Skeletal muscle tissue (tissue), 3 donors: ENCODE measurements at regions not wholly inside any gene's neighbourhood (a gene's known extent, or its start where the extent isn't known, plus 50 kb on each side); places are given as distances from the start of the nearest gene placed in this dataset.

Source experiments
- H3K27ac ChIP-seq: one replicate; pipeline ENCODE4 v1.7.0; 2013; ENCODE audit warnings: mild to moderate bottlenecking, low read depth, low read length, inconsistent platforms
- H3K27me3 ChIP-seq, 3 donors: one replicate each; pipeline ENCODE4 v1.7.0; 2013; ENCODE audit warnings: low read length in 3 of 3; ENCODE audit not compliant: control insufficient read depth in 3 of 3, insufficient read depth in 3 of 3
- H3K36me3 ChIP-seq, 3 donors: one replicate each; pipeline ENCODE4 v1.7.0; 2013; ENCODE audit warnings: low read length in 3 of 3; ENCODE audit not compliant: control insufficient read depth in 3 of 3, insufficient read depth in 3 of 3
- H3K4me1 ChIP-seq, 3 donors: one replicate each; pipeline ENCODE4 v1.7.0; 2013; ENCODE audit warnings: low read length in 3 of 3, mild to moderate bottlenecking in 3 of 3; ENCODE audit not compliant: control insufficient read depth in 3 of 3, insufficient read depth in 3 of 3
- H3K4me3 ChIP-seq, 3 donors: one replicate each; pipeline ENCODE4 v1.7.0; 2013; ENCODE audit warnings: low read length in 3 of 3
- H3K9ac ChIP-seq, 3 donors: one replicate each; pipeline ENCODE4 v1.7.0; 2013; ENCODE audit warnings: low read length in 3 of 3, mild to moderate bottlenecking in 3 of 3, moderate library complexity in 2 of 3, low read depth in 1 of 3
- H3K9me3 ChIP-seq, 3 donors: one replicate each; pipeline ENCODE4 v1.7.0; 2013; ENCODE audit warnings: low read length in 3 of 3; ENCODE audit not compliant: control insufficient read depth in 3 of 3
- donor health status: Osteomylitis.

- H3K9ac ChIP-seq: no peak overlapping the region
- H3K36me3 ChIP-seq: no peaks in the 10 kb centered on the region
- H3K4me1 ChIP-seq: no peaks in the 10 kb centered on the region
- no peak overlapping the region for H3K4me3 ChIP-seq
- no peaks in the 10 kb centered on the region for H3K9me3 ChIP-seq
- H3K27me3 ChIP-seq: no peaks in the 10 kb centered on the region
- no peak overlapping the region for H3K27ac ChIP-seq
These were observed 691.4 kb downstream of the PCDH7 start for GRCh38 chr4:31411565-31411964.

- H3K4me3 ChIP-seq: no peak overlapping the region
- H3K27me3 ChIP-seq: no peaks in the 10 kb centered on the region
- no peak overlapping the region for H3K27ac ChIP-seq
- no peaks in the 10 kb centered on the region for H3K9me3 ChIP-seq
- no peak overlapping the region for H3K9ac ChIP-seq
- H3K36me3 ChIP-seq: no peaks in the 10 kb centered on the region
- H3K4me1 ChIP-seq: no peaks in the 10 kb centered on the region
These were observed 695.5 kb downstream of the PCDH7 start for GRCh38 chr4:31415629-31416028.

- Histone ChIP-seq H3K4me3 (no peak overlapping the region), H3K27me3 (no peaks in the 10 kb centered on the region), H3K36me3 (no peaks in the 10 kb centered on the region), H3K4me1 (no peaks in the 10 kb centered on the region), H3K9me3 (no peaks in the 10 kb centered on the region), H3K9ac (no peak overlapping the region), H3K27ac (no peak overlapping the region)
These were observed 696.3 kb downstream of the PCDH7 start for GRCh38 chr4:31416498-31416897.

- Histone ChIP-seq H3K27me3 (no peaks in the 10 kb centered on the region), H3K36me3 (no peaks in the 10 kb centered on the region), H3K9ac (no peak overlapping the region), H3K4me3 (no peak overlapping the region), H3K27ac (no peak overlapping the region), H3K4me1 (no peaks in the 10 kb centered on the region), H3K9me3 (no peaks in the 10 kb centered on the region)
These were observed 696.9 kb downstream of the PCDH7 start for GRCh38 chr4:31417040-31417439.

- Histone ChIP-seq H3K4me1 (no peaks in the 10 kb centered on the region), H3K27ac (no peak overlapping the region), H3K27me3 (no peaks in the 10 kb centered on the region), H3K4me3 (no peak overlapping the region), H3K36me3 (no peaks in the 10 kb centered on the region), H3K9ac (no peak overlapping the region), H3K9me3 (no peaks in the 10 kb centered on the region)
These were observed 701.8 kb downstream of the PCDH7 start for GRCh38 chr4:31422006-31422405.

DNA sequence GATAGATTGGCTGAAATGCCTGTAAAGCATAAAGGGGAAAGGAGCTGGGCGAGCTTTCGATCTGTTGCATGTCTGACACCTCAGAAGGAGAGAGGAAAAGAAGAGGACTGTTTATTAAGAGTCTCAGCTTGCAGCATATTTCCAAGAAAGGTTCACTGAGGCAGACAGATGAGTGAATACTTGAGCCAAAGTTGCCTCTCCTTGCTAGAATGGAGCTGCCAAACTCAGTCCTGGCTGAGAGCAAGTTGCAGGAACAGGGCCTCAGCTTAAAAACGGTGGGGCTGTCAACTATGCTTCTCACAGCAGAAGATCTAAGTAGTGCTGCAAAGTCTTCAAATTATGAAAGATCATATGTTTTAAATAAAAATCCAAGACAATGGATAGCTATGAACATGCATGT lies 707.5 kb downstream of the PCDH7 start:
- H3K4me1 ChIP-seq: no peaks in the 10 kb centered on the region
- H3K9me3 ChIP-seq: no peaks in the 10 kb centered on the region
- no peak overlapping the region for H3K9ac ChIP-seq
- no peaks in the 10 kb centered on the region for H3K27me3 ChIP-seq
- no peak overlapping the region for H3K4me3 ChIP-seq
- H3K27ac ChIP-seq: no peak overlapping the region
- H3K36me3 ChIP-seq: no peaks in the 10 kb centered on the region

GRCh38 chr4:31442236-31442635 lies 722.1 kb downstream of the PCDH7 start:
- Histone ChIP-seq H3K27ac (no peak overlapping the region), H3K9me3 (no peaks in the 10 kb centered on the region), H3K4me1 (no peaks in the 10 kb centered on the region), H3K4me3 (no peak overlapping the region), H3K9ac (no peak overlapping the region), H3K27me3 (no peaks in the 10 kb centered on the region), H3K36me3 (no peaks in the 10 kb centered on the region)

- Histone ChIP-seq H3K9me3 (peaks cover 0 to 2% (median 0%) of the 10 kb centered on the region in 3 donors), H3K27ac (no peak overlapping the region), H3K9ac (no peak overlapping the region), H3K4me3 (no peak overlapping the region), H3K4me1 (no peaks in the 10 kb centered on the region), H3K27me3 (no peaks in the 10 kb centered on the region), H3K36me3 (no peaks in the 10 kb centered on the region)
These were observed 725.4 kb downstream of the PCDH7 start for GRCh38 chr4:31445526-31445925.

DNA sequence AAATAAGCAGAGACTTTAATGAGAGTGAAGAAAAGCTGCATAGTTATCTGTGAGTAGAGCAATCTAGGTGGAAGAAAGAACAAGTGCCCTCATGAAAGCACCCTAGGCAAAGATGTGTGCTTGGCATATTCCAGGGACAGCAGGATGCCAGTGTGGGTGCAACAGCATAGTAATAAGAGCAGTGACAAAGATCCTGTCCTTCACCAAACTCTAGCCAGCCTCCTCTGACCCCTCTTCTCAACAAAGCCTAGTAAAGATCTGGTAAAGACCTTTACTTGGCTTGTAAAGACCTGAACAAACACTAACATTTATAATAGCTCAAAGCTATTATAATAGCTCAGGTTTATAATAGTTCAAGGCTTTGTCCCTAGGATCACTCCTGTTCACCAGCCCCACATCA lies 735.4 kb downstream of the PCDH7 start:
- Histone ChIP-seq H3K9me3 (no peaks in the 10 kb centered on the region), H3K4me3 (no peak overlapping the region), H3K9ac (no peak overlapping the region), H3K4me1 (no peaks in the 10 kb centered on the region), H3K36me3 (no peaks in the 10 kb centered on the region), H3K27ac (no peak overlapping the region), H3K27me3 (no peaks in the 10 kb centered on the region)

- Histone ChIP-seq H3K27ac (no peak overlapping the region), H3K9me3 (no peaks in the 10 kb centered on the region), H3K9ac (no peak overlapping the region), H3K36me3 (no peaks in the 10 kb centered on the region), H3K27me3 (no peaks in the 10 kb centered on the region), H3K4me3 (no peak overlapping the region), H3K4me1 (no peaks in the 10 kb centered on the region)
These were observed 738.6 kb downstream of the PCDH7 start for GRCh38 chr4:31458813-31459212.

GRCh38 chr4:31461421-31461820 lies 741.3 kb downstream of the PCDH7 start:
- Histone ChIP-seq H3K4me3 (no peak overlapping the region), H3K9me3 (no peaks in the 10 kb centered on the region), H3K27me3 (no peaks in the 10 kb centered on the region), H3K27ac (no peak overlapping the region), H3K4me1 (no peaks in the 10 kb centered on the region), H3K9ac (no peak overlapping the region), H3K36me3 (no peaks in the 10 kb centered on the region)
